MCF 10A (cell line): ENCODE measurements at regions not wholly inside any gene's neighbourhood (a gene's known extent, or its start where the extent isn't known, plus 50 kb on each side); places are given as distances from the start of the nearest gene placed in this dataset.
"Not testable (repeated sequence)": the region's sequence is repeated elsewhere in the genome, so short reads cannot be mapped to it uniquely, and the experiment has no call there.

Experiments
- BruUV-seq: library from RNA; stranded (reverse); fragments of 400-500 nt; replicated peaks from 2 replicates; lab custom pipeline; 2021; lab: Mats Ljungman, UMichigan
- CTCF ChIA-PET: fragments of 300-600 bp; sonication (Branson Sonifier 250); formaldehyde crosslinking; extraction: SDS; loops from one replicate; lab custom pipeline; 2021; ENCODE audit warnings: antibody characterized with exemption, inconsistent platforms; lab: Yijun Ruan, JAX
- POLR2A ChIA-PET: fragments of 300-600, 350-650 bp; sonication (Branson Sonifier 250); formaldehyde crosslinking; extraction: SDS; loops from one replicate; lab custom pipeline; 2020; ENCODE audit warnings: antibody characterized with exemption, inconsistent platforms; lab: Yijun Ruan, JAX
- DNase-seq: peaks from one replicate; pipeline ENCODE4 v3.0.0-alpha.2; 2018; ENCODE audit not compliant: unreplicated experiment
- H3K27ac Mint-ChIP-seq: one replicate; pipeline ENCODE4 v1.8.0; 2022; ENCODE audit warnings: mild to moderate bottlenecking, low read depth, mixed read lengths; ENCODE audit not compliant: unreplicated experiment
- H3K27me3 Mint-ChIP-seq: one replicate; pipeline ENCODE4 v1.8.0; 2022; ENCODE audit warnings: mixed read lengths; ENCODE audit not compliant: insufficient read depth, unreplicated experiment
- H3K36me3 Mint-ChIP-seq: one replicate; pipeline ENCODE4 v1.8.0; 2022; ENCODE audit warnings: mild to moderate bottlenecking, moderate library complexity, mixed read lengths; ENCODE audit not compliant: insufficient read depth, unreplicated experiment
- H3K4me1 Mint-ChIP-seq: one replicate; pipeline ENCODE4 v1.8.0; 2022; ENCODE audit warnings: mixed read lengths; ENCODE audit not compliant: insufficient read depth, unreplicated experiment
- H3K4me3 Mint-ChIP-seq: one replicate; pipeline ENCODE4 v1.8.0; 2022; ENCODE audit warnings: mild to moderate bottlenecking, moderate library complexity, mixed read lengths; ENCODE audit not compliant: unreplicated experiment
- H3K9me3 Mint-ChIP-seq: one replicate; pipeline ENCODE4 v1.8.0; 2022; ENCODE audit warnings: mixed read lengths; ENCODE audit not compliant: unreplicated experiment
- intact Hi-C: fragments of 100-400 bp; cut with micrococcal nuclease; formaldehyde crosslinking; loops from 2 replicates; pipeline ENCODE4 v1.14.1; 2022
- TF ChIP-seq, protein P1 (sequence below): fragments of 200-600 bp; IDR thresholded peaks from one replicate; pipeline ENCODE4 v1.8.0; 2022; ENCODE audit warnings: antibody characterized with exemption, mild to moderate bottlenecking; ENCODE audit not compliant: unreplicated experiment

DNA sequence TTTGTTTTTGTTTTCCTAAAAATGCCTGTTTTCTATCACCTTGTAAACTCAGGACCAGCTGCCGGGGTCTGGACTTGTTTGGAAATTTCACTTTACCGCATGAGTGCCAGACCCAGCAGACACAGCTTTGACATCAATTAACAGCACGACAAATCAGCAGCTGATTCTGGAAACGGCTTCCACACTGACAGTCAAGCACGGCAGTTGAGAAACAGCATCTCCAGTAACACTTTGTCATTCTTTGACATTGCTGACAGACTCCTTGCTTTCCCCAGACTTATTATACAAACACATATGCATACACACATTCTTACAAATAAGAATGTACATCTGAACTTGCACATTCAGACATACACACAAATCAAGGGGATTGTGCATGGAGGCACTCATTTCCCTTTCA is 1017.6 kb upstream of the HS3ST1 start:
- peaks cover 7% of the 10 kb centered on the region for H3K36me3 Mint-ChIP-seq
- BruUV-seq, result no TSS peak
- no peak overlapping the region for H3K4me3 Mint-ChIP-seq
- ChIA-PET CTCF (no interaction called here), POLR2A (no interaction called here)
- intact Hi-C loops, result no loop called here
- H3K9me3 Mint-ChIP-seq, result peaks cover 11% of the 10 kb centered on the region
- H3K4me1 Mint-ChIP-seq, result no peaks in the 10 kb centered on the region
- H3K27me3 Mint-ChIP-seq, result no peaks in the 10 kb centered on the region
- TF ChIP-seq, protein P1, sequence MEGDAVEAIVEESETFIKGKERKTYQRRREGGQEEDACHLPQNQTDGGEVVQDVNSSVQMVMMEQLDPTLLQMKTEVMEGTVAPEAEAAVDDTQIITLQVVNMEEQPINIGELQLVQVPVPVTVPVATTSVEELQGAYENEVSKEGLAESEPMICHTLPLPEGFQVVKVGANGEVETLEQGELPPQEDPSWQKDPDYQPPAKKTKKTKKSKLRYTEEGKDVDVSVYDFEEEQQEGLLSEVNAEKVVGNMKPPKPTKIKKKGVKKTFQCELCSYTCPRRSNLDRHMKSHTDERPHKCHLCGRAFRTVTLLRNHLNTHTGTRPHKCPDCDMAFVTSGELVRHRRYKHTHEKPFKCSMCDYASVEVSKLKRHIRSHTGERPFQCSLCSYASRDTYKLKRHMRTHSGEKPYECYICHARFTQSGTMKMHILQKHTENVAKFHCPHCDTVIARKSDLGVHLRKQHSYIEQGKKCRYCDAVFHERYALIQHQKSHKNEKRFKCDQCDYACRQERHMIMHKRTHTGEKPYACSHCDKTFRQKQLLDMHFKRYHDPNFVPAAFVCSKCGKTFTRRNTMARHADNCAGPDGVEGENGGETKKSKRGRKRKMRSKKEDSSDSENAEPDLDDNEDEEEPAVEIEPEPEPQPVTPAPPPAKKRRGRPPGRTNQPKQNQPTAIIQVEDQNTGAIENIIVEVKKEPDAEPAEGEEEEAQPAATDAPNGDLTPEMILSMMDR, result no peak
- no peak for DNase-seq
- no peak overlapping the region for H3K27ac Mint-ChIP-seq

DNA sequence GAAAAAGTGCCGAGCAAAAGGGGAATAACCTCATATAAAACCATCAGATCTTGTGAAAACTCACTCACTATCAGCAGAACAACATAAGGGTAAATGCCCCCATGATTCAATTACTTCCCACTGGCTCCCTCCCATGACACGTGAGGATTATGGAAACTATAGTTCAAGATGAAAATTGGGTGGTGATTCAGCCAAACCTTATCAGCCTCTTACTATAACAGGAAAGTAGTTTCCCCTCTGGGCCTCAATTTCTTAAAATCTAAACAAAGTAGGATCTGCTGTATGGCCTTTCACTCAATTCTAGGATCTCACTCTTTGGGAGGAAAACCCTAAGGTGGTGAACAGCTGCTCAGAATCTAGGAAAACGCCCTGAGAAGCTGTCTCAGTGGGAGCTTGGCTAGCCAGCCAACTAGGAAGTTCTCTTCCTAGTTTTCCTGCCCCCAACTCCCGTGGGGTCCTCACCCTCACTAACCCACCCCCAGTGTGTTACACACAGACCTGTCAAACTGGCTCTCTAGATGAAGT is 1017.1 kb upstream of the HS3ST1 start:
- peaks cover 7% of the 10 kb centered on the region for H3K36me3 Mint-ChIP-seq
- DNase-seq, result no peak
- BruUV-seq, result no TSS peak
- no peaks in the 10 kb centered on the region for H3K4me1 Mint-ChIP-seq
- TF ChIP-seq, protein P1, result no peak
- peaks cover 7% of the 10 kb centered on the region for H3K9me3 Mint-ChIP-seq
- no peak overlapping the region for H3K4me3 Mint-ChIP-seq
- intact Hi-C loops, result no loop called here
- CTCF ChIA-PET, result no interaction called here
- POLR2A ChIA-PET, result no interaction called here
- H3K27ac Mint-ChIP-seq, result no peak overlapping the region
- H3K27me3 Mint-ChIP-seq, result no peaks in the 10 kb centered on the region

- TF ChIP-seq, protein P1, result no peak
- H3K27me3 Mint-ChIP-seq, result no peaks in the 10 kb centered on the region
- peak; percentile 28 for DNase-seq
- ChIA-PET POLR2A (interaction anchor here (0.6 to 0.7 kb wide), 2 partner anchors 36 to 606 kb away, joined by 3 read pairs; no protein-coding TSS in a partner anchor), CTCF (interaction anchor here (0.5 to 1.2 kb wide), 2 partner anchors 23 to 606 kb away, joined by 3 read pairs; no protein-coding TSS in a partner anchor)
- H3K4me3 Mint-ChIP-seq, result no peak overlapping the region
- intact Hi-C loops, result no loop called here
- H3K36me3 Mint-ChIP-seq, result no peaks in the 10 kb centered on the region
- BruUV-seq, result no TSS peak
- H3K4me1 Mint-ChIP-seq, result peaks cover 6% of the 10 kb centered on the region
- peaks cover 7% of the 10 kb centered on the region for H3K9me3 Mint-ChIP-seq
- H3K27ac Mint-ChIP-seq, result peak overlapping the region; percentile 59
Observed at GRCh38 chr4:12439633-12440305, 1011.1 kb upstream of the HS3ST1 start.

DNA sequence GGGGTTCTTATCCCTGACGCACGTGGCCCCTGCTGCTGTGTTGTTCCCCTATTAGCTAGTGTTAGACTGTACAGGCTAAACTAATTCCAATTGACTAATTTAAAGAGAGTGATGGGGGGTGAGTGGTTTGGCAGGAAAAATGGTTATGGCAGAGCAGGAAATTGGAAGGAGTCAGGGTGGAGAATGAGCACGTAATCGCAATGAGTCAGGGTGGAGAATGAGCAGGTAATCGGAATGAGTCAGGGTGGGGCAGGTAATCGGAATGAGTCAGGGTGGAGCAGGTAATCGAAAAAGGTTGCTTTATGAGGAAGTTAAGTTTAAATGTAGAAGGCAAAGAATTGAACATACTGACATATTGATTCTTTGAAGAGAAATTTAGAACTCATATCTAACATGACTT is 1002.6 kb upstream of the HS3ST1 start:
- H3K27ac Mint-ChIP-seq, H3K27me3 Mint-ChIP-seq, H3K36me3 Mint-ChIP-seq, BruUV-seq, H3K4me1 Mint-ChIP-seq, intact Hi-C loops, H3K4me3 Mint-ChIP-seq: not testable (repeated sequence)
- ChIA-PET POLR2A (interaction anchor here (0.6 kb wide), 1 partner anchor 395 kb away, joined by 4 read pairs; no protein-coding TSS in a partner anchor), CTCF (interaction anchor here (0.6 to 0.7 kb wide), 2 partner anchors 147 to 211 kb away, joined by 3 read pairs; no protein-coding TSS in a partner anchor)
- H3K9me3 Mint-ChIP-seq, result peaks cover 15% of the 10 kb centered on the region
- DNase-seq, result peak; percentile 7
